Kidney (tissue), 13 donors: ENCODE measurements at regions not wholly inside any gene's neighbourhood (a gene's known extent, or its start where the extent isn't known, plus 50 kb on each side); places are given as distances from the start of the nearest gene placed in this dataset.

Experiments used
- DNase-seq, 5 donors: peaks; one replicate each; pipeline ENCODE4 v3.0.0-alpha.2; 2013 to 2020
- FAIRE-seq: peaks from 2 replicates; lab custom pipeline; 2012; peaks lifted over from hg19 to GRCh38; lab: Jason Lieb, UNC
- H3K27ac ChIP-seq, 2 donors: one replicate each; pipeline ENCODE4 v1.7.0; 2013; ENCODE audit warnings: low read depth in 2 of 2, low read length in 2 of 2, inconsistent platforms in 1 of 2
- H3K27me3 ChIP-seq: one replicate; pipeline ENCODE4 v1.7.1; 2013; ENCODE audit warnings: low read length, inconsistent platforms; ENCODE audit not compliant: control insufficient read depth, insufficient read depth
- H3K36me3 ChIP-seq, 3 donors: one replicate each; pipeline versions ENCODE4 v1.7.0 to v1.7.1; 2013; ENCODE audit warnings: low read length in 3 of 3, control low read depth in 1 of 3, inconsistent platforms in 1 of 3; ENCODE audit not compliant: insufficient read depth in 3 of 3, control insufficient read depth in 2 of 3
- H3K4me1 ChIP-seq, 3 donors: one replicate each; pipeline versions ENCODE4 v1.7.0 to v1.7.1; 2013; ENCODE audit warnings: low read length in 3 of 3, inconsistent platforms in 1 of 3, low read depth in 1 of 3; ENCODE audit not compliant: control insufficient read depth in 2 of 3, insufficient read depth in 2 of 3
- H3K4me3 ChIP-seq, 3 donors: one replicate each; pipeline versions ENCODE4 v1.7.0 to v1.8.1; 2013; ENCODE audit warnings: low read length in 3 of 3, control low read depth in 1 of 3, inconsistent platforms in 1 of 3
- H3K9ac ChIP-seq, 3 donors: one replicate each; pipeline versions ENCODE4 v1.7.0 to v1.7.1; 2013; ENCODE audit warnings: low read length in 3 of 3, control low read depth in 1 of 3, inconsistent platforms in 1 of 3
- H3K9me3 ChIP-seq, 3 donors: one replicate each; pipeline versions ENCODE4 v1.7.0 to v1.7.1; 2013; ENCODE audit warnings: low read length in 3 of 3, control low read depth in 1 of 3, inconsistent platforms in 1 of 3; ENCODE audit not compliant: control insufficient read depth in 2 of 3, insufficient read depth in 1 of 3
- intact Hi-C: fragments of 100-400 bp; cut with DNase I; formaldehyde crosslinking; loops from one replicate; pipeline ENCODE4 v1.11.1; 2022
- TF ChIP-seq, protein P1 (sequence below): IDR thresholded peaks from 3 replicates; pipeline ENCODE4 v1.5.1; 2012; ENCODE audit warnings: mild to moderate bottlenecking, moderate library complexity, borderline replicate concordance; ENCODE audit not compliant: insufficient read depth; ENCODE audit errors: extremely low read depth
- donor health status: control.
- donor health status: control.
- donor health status: control.
- donor health status: control.
- donor health status: control.
- donor health status: DM: yes; HTN: yes; CAD: no.
- donor health status: Normal renal cell carcinoma (clear cell type).

DNA sequence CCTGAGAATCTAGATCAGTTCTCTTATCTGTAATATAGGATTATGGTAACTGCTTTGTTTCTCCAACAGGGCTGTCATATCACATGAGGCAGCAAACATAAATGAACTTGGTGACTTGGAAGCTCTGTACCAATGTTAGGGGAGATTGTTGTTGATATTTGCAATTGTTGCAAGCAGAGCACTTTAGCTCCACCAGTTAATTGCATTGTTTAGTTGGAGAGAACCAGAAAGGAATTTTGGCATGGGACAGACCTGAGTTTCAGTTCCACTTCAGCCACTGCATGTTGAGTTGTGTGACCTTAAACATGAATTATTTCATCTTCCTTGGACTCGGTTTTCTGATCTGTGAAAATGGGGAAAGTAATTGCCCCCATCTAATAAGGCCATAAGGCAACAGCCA lies 142.3 kb upstream of the JUN start:
- Histone ChIP-seq H3K9ac (no peak overlapping the region), H3K36me3 (no peaks in the 10 kb centered on the region), H3K4me1 (peaks cover 0 to 13% (median 7%) of the 10 kb centered on the region in 3 donors), H3K27me3 (no peaks in the 10 kb centered on the region), H3K9me3 (no peaks in the 10 kb centered on the region), H3K27ac (no peak overlapping the region), H3K4me3 (no peak overlapping the region)
- no peak for DNase-seq
- FAIRE-seq = no peak
- TF ChIP-seq, protein P1, sequence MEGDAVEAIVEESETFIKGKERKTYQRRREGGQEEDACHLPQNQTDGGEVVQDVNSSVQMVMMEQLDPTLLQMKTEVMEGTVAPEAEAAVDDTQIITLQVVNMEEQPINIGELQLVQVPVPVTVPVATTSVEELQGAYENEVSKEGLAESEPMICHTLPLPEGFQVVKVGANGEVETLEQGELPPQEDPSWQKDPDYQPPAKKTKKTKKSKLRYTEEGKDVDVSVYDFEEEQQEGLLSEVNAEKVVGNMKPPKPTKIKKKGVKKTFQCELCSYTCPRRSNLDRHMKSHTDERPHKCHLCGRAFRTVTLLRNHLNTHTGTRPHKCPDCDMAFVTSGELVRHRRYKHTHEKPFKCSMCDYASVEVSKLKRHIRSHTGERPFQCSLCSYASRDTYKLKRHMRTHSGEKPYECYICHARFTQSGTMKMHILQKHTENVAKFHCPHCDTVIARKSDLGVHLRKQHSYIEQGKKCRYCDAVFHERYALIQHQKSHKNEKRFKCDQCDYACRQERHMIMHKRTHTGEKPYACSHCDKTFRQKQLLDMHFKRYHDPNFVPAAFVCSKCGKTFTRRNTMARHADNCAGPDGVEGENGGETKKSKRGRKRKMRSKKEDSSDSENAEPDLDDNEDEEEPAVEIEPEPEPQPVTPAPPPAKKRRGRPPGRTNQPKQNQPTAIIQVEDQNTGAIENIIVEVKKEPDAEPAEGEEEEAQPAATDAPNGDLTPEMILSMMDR = no peak
- intact Hi-C loops = no loop called here

GRCh38 chr1:58927041-58927721 lies 143.3 kb upstream of the JUN start:
- H3K27ac ChIP-seq = no peak overlapping the region
- FAIRE-seq = no peak
- DNase-seq = no peak

GRCh38 chr1:58927722-58928085 lies 143.9 kb upstream of the JUN start:
- intact Hi-C loops = no loop called here

More at GRCh38 chr1:58927041-58927721, 143.3 kb upstream of the JUN start:
- Histone ChIP-seq H3K9me3 (no peaks in the 10 kb centered on the region), H3K27me3 (no peaks in the 10 kb centered on the region), H3K4me3 (no peak overlapping the region), H3K36me3 (no peaks in the 10 kb centered on the region), H3K9ac (no peak overlapping the region), H3K4me1 (peaks cover 0 to 11% (median 7%) of the 10 kb centered on the region in 3 donors)
- intact Hi-C loops = no loop called here
- TF ChIP-seq, protein P1 = no peak

More at GRCh38 chr1:58927722-58928085, 143.9 kb upstream of the JUN start:
- Histone ChIP-seq H3K27ac (no peak overlapping the region), H3K4me3 (no peak overlapping the region), H3K9ac (no peak overlapping the region), H3K4me1 (peaks cover 0 to 8% (median 6%) of the 10 kb centered on the region in 3 donors), H3K36me3 (no peaks in the 10 kb centered on the region), H3K27me3 (no peaks in the 10 kb centered on the region), H3K9me3 (no peaks in the 10 kb centered on the region)
- FAIRE-seq (no peak), DNase-seq (no peak)
- TF ChIP-seq, protein P1 = no peak
